GM18870 (cell line): ENCODE measurements at regions not wholly inside any gene's neighbourhood (a gene's known extent, or its start where the extent isn't known, plus 50 kb on each side); places are given as distances from the start of the nearest gene placed in this dataset.

Experiments used
- ATAC-seq: cut with Tn5 transposase; IDR thresholded peaks from one replicate; pipeline ENCODE4 v1.9.1; 2021; ENCODE audit warnings: moderate library complexity; ENCODE audit not compliant: unreplicated experiment

DNA sequence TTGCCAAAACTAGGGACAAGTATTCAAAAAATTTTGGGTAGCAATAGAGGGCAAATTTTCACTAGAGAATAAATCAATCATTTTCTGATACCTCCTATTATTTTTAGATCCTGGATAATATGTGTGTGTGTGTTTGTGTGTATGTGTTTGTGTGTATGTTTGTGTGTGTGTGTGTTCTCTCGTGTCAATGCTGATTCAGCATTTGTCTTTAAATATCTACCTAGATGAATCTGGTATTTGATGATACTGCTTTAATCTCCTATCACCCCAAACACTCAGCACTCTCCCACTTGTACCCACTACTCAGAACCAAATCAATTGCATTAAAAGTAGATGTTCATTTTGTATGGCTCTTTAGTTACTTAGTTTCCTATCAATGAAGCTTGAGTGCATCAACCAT lies 101.3 kb upstream of the NPFFR2 start:
- ATAC-seq: no peak

GRCh38 chr4:71932941-71933340 lies 98.9 kb upstream of the NPFFR2 start:
- no peak for ATAC-seq

DNA sequence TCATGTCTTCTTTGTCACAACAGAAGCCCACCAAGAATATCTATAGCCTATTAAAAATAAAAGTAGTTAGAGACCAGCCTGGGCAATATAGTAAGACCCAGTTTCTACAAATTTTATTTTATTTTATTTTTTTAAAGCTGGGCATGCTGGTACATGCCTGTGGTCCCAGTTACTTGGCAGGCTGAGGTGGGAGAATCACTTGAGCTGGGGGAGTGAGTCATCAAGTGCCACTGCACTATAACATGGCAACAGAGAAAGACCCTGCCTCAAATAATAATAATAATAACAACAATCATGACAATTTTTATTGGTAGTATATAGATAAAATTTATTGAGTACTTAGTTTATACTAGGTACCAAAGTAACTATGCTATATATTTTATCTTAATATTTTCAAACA lies 93.0 kb upstream of the NPFFR2 start:
- ATAC-seq: no peak

GRCh38 chr4:71941001-71941400 lies 90.8 kb upstream of the NPFFR2 start:
- no peak for ATAC-seq

GRCh38 chr4:71944956-71945355 lies 86.8 kb upstream of the NPFFR2 start:
- no peak for ATAC-seq

DNA sequence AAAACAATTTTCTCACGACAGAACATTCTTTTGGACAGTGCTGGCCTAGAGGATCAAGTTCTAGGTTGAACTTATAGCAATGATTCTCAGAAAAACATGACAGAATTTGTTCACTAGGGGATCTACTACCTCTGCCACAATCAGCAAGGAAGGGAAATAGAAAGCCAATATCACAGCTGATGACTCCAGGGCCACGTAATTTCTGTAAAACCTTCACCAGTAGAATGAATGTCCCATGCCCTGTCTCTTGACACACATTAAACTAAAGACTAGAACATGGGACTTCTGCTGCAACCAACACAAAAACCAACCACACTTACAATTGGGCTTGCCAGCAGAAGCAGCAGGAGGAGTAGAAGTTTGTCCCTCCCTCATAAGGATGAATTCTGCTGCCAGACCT lies 86.0 kb upstream of the NPFFR2 start:
- no peak for ATAC-seq

DNA sequence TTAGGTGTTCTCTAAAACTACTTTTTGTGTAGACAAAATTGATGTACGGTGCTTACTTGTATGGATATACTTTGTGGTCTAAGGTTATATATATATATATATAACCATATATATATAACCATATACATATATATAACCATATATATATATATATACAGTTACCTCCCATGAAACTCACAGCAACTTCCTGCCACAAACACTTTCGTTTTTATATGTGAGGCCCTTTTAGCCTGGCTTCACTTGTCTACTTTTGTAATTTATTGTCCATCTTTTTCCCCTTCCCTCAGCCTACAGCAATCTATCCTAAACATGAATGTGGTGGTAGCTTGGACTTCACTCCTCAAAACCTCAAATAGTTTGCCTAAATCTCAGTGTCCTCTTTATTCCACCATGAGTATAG lies 72.8 kb upstream of the NPFFR2 start:
- ATAC-seq: no peak

DNA sequence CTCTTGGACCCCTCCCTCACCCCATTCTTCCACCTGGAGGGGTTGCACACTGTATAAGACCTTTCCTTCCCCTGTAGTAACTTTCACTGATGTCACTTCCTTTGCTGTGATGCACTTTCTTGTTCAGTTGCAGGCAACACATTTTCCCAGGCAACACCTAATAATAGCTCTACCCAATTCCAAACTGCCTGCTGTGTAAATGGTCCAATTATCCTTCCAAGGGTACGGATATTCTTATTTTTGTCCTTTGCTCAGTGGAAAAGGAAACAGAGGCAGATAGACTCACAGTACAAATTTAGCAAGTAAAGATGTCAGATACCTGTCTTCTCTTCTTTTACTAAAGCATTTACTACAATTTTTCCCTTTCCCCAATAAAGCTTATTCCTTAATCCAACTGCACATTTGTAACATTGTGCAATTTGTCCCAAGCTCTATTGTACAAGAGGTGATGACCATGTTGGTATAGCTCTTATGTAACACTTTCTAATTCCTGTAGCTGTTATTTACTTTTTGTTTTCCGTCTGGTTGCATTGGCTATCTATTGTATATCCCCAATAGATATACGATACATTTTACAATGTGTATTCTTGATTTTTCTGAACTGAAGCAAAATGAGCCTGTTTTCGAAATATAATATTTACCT lies 69.1 kb upstream of the NPFFR2 start:
- no peak for ATAC-seq

DNA sequence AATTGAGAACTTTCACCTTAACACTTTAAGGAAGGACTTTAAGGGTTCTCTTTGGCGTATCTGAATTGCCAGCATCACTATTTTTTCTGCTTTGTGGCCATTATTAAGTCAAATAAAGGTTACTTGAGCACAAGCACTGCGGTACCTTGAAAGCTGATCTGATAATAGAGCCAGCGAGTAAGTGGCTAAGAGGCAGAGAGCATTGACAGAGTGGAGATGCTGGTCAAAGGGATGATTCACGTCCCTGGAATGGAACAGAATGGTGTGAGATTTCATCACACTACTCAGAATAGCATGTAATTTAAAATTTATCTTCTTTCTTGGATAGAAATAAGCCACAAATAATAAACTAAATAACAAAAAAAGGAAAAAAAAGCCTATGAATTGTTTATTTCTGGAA lies 57.1 kb upstream of the NPFFR2 start:
- no peak for ATAC-seq

GRCh38 chr4:71976523-71976922 lies 55.3 kb upstream of the NPFFR2 start:
- no peak for ATAC-seq

DNA sequence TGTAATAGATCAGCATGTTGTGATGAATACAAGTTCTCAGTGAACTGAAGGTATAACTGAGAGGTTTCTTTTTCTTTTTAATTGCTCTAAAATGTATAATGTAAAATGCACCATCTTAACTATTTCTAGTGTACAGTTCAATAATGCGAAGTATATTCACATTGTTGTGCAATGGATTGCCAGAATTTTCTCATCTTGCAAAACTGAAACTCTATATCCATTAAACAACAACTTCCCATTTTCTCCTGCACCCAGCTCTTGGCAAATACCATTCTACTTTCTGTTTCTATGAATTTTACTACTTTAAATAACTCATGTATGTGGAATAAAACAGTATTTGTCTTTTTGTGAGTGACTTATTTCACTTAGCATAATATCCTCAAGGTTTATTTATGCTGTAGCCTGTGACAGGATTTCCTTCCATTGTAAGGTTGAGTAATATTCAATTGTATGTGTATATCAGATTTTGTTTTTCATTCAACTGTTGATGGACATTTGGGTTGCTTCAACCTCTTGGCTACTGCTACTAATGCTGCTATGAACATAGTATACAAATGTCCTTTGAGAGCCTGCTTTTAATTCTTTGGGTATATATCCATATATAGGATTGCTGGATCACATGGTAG lies 53.5 kb upstream of the NPFFR2 start:
- ATAC-seq: no peak

GRCh38 chr4:71980976-71981375 lies 50.8 kb upstream of the NPFFR2 start:
- no peak for ATAC-seq
